Epithelial cell of esophagus (primary cell): ENCODE measurements at regions not wholly inside any gene's neighbourhood (a gene's known extent, or its start where the extent isn't known, plus 50 kb on each side); places are given as distances from the start of the nearest gene placed in this dataset.
A peak's percentile ranks its signal among the peaks of the same experiment; 100 is the strongest.
"Not testable (repeated sequence)": the region's sequence is repeated elsewhere in the genome, so short reads cannot be mapped to it uniquely, and the experiment has no call there.

Source experiments
- DNase-seq: peaks from one replicate; pipeline ENCODE4 v3.0.0; 2010; ENCODE audit warnings: low read depth
- H3K4me3 ChIP-seq: 2 replicates; pipeline ENCODE4 v1.5.1; 2011; ENCODE audit warnings: mild to moderate bottlenecking, low read length, control low read depth
- CTCF ChIP-seq: IDR thresholded peaks from 2 replicates; pipeline ENCODE4 v1.5.1; 2011; ENCODE audit warnings: low read depth, mild to moderate bottlenecking, low read length, control low read depth, inconsistent platforms; ENCODE audit not compliant: insufficient read depth; ENCODE audit errors: missing control alignments

DNA sequence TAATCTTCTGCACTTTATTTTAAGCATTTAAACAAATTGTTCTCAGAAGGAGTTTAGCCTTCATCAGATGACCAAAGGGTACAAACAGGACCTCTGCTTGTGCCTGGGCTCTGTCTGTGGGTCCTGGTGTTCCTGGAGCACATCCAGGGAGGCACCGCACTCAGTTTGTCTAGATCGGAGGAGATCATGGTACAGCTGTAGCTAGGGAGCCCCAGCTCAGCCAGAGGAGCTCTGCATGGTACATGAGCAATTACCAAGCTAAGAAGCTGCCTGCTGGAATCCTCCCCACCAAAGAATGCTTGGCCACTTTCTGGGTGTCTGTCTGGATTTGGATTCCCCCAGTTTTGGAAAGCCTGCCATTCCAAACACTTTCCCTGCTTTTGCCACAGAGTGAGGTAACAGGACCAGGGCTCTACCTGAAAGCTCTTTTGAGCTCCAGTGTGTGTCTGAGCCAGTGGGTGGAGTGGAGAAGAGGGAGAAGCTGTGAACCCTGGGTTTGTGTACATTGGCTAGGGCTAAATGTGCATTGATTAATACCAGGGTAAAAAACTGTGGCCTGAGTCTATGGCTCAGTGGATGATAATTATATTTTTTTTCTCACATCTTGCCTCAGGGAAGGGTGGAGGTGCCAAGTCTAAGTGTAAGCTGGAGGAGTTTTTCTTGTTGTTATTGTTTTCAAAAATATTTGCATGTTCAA, 163.7 kb upstream of the IGF1 start:
- no peak for DNase-seq
- TF ChIP-seq CTCF: no peak
- H3K4me3 ChIP-seq: no peak overlapping the region

DNA sequence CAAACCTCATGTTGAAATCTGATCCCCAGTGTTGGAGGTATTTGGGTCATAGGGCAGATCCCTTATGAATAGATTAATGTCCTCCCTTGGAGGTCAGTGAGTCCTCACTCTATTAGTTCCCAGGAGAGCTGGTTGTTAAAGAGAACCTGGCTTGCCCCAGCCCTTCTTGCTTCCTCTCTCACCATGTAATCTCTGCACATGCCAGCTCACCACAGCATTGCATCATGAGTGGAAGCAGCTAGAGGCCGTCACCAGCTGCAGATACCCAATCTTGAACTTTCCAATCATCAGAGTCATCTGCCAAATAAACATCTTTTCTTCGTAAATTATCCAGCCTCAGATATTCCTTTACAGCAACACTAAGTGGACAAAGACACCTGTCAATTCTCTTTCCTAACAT, 161.8 kb upstream of the IGF1 start:
- peak; percentile 2 for DNase-seq
- TF ChIP-seq CTCF: no peak

GRCh38 chr12:102640658-102641057, 160.3 kb upstream of the IGF1 start:
- not testable (repeated sequence) for DNase-seq, H3K4me3 ChIP-seq

More for the DNA sequence above, 161.8 kb upstream of the IGF1 start:
- H3K4me3 ChIP-seq: no peak overlapping the region

- DNase-seq: no peak
- no peak for TF ChIP-seq CTCF
- H3K4me3 ChIP-seq: no peak overlapping the region
These were observed 158.4 kb upstream of the IGF1 start for GRCh38 chr12:102638777-102639176.

DNA sequence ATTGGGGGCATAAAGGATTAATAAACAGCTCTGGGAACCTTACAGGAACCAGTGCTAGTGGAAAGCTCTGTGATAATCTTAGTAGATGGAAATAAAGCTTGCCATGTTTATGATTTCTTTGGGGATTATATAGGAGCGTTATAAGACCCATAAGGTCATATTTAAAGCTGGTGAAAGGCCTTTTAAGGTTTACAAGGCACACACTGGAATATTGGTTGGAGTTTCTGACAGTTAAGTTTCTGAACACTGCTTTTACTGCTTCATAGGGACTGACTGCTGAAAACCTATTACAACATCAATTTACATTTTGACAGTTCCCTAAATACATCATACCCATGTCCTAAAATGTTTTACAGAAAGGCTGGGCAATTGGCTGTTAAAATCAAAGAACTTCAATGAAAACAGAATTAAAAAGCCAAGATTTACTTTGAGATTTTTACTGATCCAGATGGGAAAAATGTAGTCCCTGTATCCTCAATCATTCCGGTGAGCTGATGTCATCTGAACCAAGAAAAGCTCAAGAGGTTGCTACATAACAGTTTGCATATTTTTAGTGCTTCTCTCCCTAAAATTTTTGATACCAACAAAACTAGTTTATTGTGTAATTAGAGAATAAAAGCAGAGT, 153.7 kb upstream of the IGF1 start:
- DNase-seq: no peak
- H3K4me3 ChIP-seq: no peak overlapping the region
- no peak for TF ChIP-seq CTCF

- peak; percentile 14 for DNase-seq
- H3K4me3 ChIP-seq: no peak overlapping the region
- TF ChIP-seq CTCF: no peak
These were observed 150.9 kb upstream of the IGF1 start for GRCh38 chr12:102631274-102631673.

DNA sequence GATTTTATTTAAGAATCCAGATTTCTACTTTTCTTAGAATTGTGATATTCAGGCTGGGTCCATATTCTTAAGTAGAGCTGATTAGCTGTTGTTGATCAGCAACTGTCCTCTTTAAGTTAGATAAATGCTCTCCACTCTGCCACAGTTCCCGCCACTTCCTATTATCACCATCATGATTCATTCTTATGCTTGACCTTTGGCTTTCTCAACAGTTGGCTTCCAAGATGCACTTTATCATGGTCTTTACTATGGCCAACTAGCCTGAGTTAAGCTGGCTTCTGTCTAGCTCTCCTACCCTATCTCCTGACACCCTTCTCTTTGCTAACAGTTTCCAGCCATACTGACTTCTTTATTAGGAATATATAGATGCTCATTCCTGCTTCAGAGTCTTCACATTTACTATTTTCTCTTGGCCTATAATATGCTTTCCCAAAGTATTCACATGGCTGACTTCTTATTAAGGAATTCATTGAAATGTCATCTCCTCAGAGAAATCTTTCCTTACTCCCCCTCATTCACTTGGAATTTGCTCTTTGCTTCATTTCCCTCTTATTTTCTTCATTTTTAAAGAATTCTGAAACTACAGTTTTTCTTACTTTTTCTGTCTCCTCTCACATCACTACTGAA, 149.0 kb upstream of the IGF1 start:
- no peak for DNase-seq
- no peak for TF ChIP-seq CTCF

More for the DNA sequence above, 149.0 kb upstream of the IGF1 start:
- no peak overlapping the region for H3K4me3 ChIP-seq
